ENCODE measurements at regions not wholly inside any gene's neighbourhood (a gene's known extent, or its start where the extent isn't known, plus 50 kb on each side); places are given as distances from the start of the nearest gene placed in this dataset.

DNA sequence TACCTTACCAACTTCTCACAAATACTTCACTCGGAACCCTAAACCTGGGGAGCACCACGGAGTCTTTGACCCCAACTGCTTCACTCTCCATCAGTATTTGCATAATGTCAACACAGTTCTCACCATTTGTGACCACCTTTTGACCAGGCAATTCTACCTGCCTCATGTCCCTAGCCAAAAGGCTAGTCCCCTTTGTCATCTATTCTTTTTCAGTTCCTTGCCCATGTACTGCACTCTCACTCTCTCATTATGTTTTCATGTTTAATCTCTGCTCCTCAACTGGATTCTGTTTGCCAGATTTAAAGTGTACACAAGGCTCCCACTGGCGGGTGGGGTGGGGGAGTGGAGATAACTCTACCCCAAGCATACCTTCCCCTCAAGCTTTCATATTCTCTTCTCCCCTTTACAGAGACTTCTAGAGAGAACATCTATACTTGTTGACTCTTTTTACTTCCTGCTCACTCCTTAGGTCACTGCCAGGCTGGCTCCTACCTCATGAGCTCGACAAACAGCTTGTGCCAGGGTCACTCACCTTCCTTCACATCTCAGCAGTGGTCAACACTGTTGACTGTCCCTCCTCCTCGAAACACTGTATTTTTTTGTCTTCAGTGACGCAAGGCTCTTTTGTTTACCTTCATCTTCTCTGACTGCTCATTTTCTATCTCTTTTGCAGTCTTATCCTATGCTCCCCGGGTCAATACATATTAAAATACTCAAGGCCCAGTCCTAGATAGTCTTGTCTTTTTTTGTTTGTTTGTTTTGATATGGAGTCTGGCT lies 88.7 kb upstream of the MAP4K3 start:
- Histone ChIP-seq H3K36me3 (ENCODE audit: insufficient read depth, low read length) (no peaks in the 10 kb centered on the region), H3K4me3 (no peak overlapping the region), H3K9ac (ENCODE audit: insufficient read length) (no peak overlapping the region), H3K27ac (no peak overlapping the region), H3K9me3 (ENCODE audit: low read depth, low read length) (no peaks in the 10 kb centered on the region)
- DNase-seq (ENCODE audit: low read depth, low spot score) = no peak
- no peak for TF ChIP-seq FOXP2 (optimal IDR thresholded peaks at IDR 0.05; ENCODE audit: control extremely low read depth, extremely low read length, insufficient read depth)
- no peak for TF ChIP-seq POLR2AphosphoS5 (IDR thresholded peaks at IDR 0.05; ENCODE audit: borderline replicate concordance, low read depth, low read length)
- no peak for TF ChIP-seq EZH2 (IDR thresholded peaks at IDR 0.05)

- no peak overlapping the region for H3K4me3 ChIP-seq
- no peaks in the 10 kb centered on the region for H3K36me3 ChIP-seq (ENCODE audit: insufficient read depth, low read length)
- no peak for TF ChIP-seq FOXP2 (optimal IDR thresholded peaks at IDR 0.05; ENCODE audit: control extremely low read depth, extremely low read length, insufficient read depth)
- no peak for TF ChIP-seq EZH2 (IDR thresholded peaks at IDR 0.05)
- TF ChIP-seq POLR2AphosphoS5 (IDR thresholded peaks at IDR 0.05; ENCODE audit: borderline replicate concordance, low read depth, low read length) = no peak
- no peak overlapping the region for H3K27ac ChIP-seq
- no peaks in the 10 kb centered on the region for H3K9me3 ChIP-seq (ENCODE audit: low read depth, low read length)
- H3K9ac ChIP-seq (ENCODE audit: insufficient read length) = no peak overlapping the region
- no peak for DNase-seq (ENCODE audit: low read depth, low spot score)
These were observed 91.6 kb upstream of the MAP4K3 start for GRCh38 chr2:39528701-39529100.

DNA sequence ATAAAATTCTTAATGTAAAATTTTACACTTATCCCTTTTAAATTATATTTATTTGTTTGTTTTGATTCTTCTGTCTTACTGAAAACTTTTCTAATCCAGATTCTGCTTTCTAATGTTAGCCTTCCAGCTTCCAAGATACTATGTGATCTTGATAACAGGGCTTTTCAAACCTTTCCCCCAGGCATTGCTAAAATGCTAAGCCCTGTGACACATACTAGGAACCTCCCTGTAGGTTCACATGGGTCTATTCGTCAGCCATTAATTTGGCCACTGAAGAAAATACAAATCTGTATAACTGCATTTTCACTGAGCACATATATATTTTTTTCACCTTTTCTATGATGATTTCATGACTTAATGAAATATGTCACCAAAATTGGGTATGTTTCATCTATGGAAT lies 92.8 kb upstream of the MAP4K3 start:
- Histone ChIP-seq H3K9me3 (ENCODE audit: low read depth, low read length) (no peaks in the 10 kb centered on the region), H3K27ac (no peak overlapping the region), H3K9ac (ENCODE audit: insufficient read length) (no peak overlapping the region), H3K36me3 (ENCODE audit: insufficient read depth, low read length) (no peaks in the 10 kb centered on the region), H3K4me3 (no peak overlapping the region)
- no peak for DNase-seq (ENCODE audit: low read depth, low spot score)
- TF ChIP-seq EZH2 (IDR thresholded peaks at IDR 0.05) (no peak), FOXP2 (optimal IDR thresholded peaks at IDR 0.05; ENCODE audit: control extremely low read depth, extremely low read length, insufficient read depth) (no peak), POLR2AphosphoS5 (IDR thresholded peaks at IDR 0.05; ENCODE audit: borderline replicate concordance, low read depth, low read length) (no peak)

DNA sequence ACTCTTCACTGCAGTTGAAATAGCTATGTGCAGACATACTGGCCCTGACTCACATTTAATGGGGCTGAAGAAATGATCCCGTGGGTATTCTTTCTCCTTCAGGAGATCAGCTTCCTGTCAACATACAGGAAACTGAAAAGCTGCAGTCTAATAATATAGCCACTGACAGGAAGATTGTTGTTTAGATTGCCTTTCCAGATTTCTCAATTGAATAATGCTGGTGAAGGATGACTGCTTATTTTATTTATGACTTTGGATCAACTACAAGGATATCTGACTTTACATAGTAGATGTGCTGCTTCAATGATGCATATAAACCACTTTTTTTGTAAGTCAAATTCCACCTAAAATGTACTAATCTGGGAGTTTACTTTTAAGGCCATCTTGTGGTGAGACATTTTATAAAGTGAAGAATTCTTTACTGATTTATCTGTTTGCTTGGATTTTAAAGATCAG lies 93.4 kb upstream of the MAP4K3 start:
- no peaks in the 10 kb centered on the region for H3K9me3 ChIP-seq (ENCODE audit: low read depth, low read length)
- no peaks in the 10 kb centered on the region for H3K36me3 ChIP-seq (ENCODE audit: insufficient read depth, low read length)

GRCh38 chr2:39531220-39531777 lies 94.2 kb upstream of the MAP4K3 start:
- TF ChIP-seq EZH2 (IDR thresholded peaks at IDR 0.05) (no peak), FOXP2 (optimal IDR thresholded peaks at IDR 0.05; ENCODE audit: control extremely low read depth, extremely low read length, insufficient read depth) (no peak), POLR2AphosphoS5 (IDR thresholded peaks at IDR 0.05; ENCODE audit: borderline replicate concordance, low read depth, low read length) (no peak)
- no peaks in the 10 kb centered on the region for H3K36me3 ChIP-seq (ENCODE audit: insufficient read depth, low read length)
- H3K9me3 ChIP-seq (ENCODE audit: low read depth, low read length) = no peaks in the 10 kb centered on the region
- no peak overlapping the region for H3K27ac ChIP-seq
- DNase-seq (ENCODE audit: low read depth, low spot score) = no peak
- H3K4me3 ChIP-seq = no peak overlapping the region
- no peak overlapping the region for H3K9ac ChIP-seq (ENCODE audit: insufficient read length)

More for the DNA sequence above, 93.4 kb upstream of the MAP4K3 start:
- no peak overlapping the region for H3K4me3 ChIP-seq
- DNase-seq (ENCODE audit: low read depth, low spot score) = peak; percentile 45
- no peak overlapping the region for H3K9ac ChIP-seq (ENCODE audit: insufficient read length)
- TF ChIP-seq EZH2 (IDR thresholded peaks at IDR 0.05) (no peak), POLR2AphosphoS5 (IDR thresholded peaks at IDR 0.05; ENCODE audit: borderline replicate concordance, low read depth, low read length) (no peak), FOXP2 (optimal IDR thresholded peaks at IDR 0.05; ENCODE audit: control extremely low read depth, extremely low read length, insufficient read depth) (no peak)
- H3K27ac ChIP-seq = no peak overlapping the region

- no peaks in the 10 kb centered on the region for H3K36me3 ChIP-seq (ENCODE audit: insufficient read depth, low read length)
These were observed 95.8 kb upstream of the MAP4K3 start for GRCh38 chr2:39532933-39533332.

DNA sequence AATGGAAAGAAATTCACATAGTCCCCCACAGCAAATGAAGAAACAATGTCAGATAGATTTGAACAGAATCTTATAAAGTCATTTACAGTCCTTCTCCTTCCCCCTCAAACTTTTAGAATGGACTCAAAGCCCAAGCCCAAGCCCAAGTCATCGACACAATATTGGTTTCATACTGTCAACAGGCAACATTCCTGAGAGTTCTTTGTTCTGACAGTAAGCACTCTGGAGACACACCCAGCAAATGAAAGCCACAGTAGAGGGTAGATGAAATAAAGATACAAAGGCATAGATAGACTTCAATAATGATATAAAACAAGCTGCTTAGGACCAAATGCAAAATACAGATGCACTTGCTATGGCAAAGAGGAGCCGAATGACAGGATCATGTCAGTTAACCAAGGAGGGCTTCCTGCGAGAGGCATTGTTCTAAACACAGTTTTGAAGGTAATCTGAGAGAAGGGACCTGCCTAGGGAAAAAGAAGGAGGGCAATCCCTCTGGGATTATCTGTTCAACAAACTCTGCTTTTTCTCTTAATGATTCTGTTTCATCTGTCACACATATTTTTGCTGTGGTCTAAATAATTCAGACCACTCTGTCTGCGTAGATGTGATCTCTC lies 97.1 kb upstream of the MAP4K3 start:
- DNase-seq (ENCODE audit: low read depth, low spot score) = no peak

More at GRCh38 chr2:39532933-39533332, 95.8 kb upstream of the MAP4K3 start:
- Histone ChIP-seq H3K4me3 (no peak overlapping the region), H3K27ac (no peak overlapping the region), H3K9ac (ENCODE audit: insufficient read length) (no peak overlapping the region), H3K9me3 (ENCODE audit: low read depth, low read length) (no peaks in the 10 kb centered on the region)
- TF ChIP-seq EZH2 (IDR thresholded peaks at IDR 0.05) (no peak), POLR2AphosphoS5 (IDR thresholded peaks at IDR 0.05; ENCODE audit: borderline replicate concordance, low read depth, low read length) (no peak), FOXP2 (optimal IDR thresholded peaks at IDR 0.05; ENCODE audit: control extremely low read depth, extremely low read length, insufficient read depth) (no peak)
- DNase-seq (ENCODE audit: low read depth, low spot score) = no peak

DNA sequence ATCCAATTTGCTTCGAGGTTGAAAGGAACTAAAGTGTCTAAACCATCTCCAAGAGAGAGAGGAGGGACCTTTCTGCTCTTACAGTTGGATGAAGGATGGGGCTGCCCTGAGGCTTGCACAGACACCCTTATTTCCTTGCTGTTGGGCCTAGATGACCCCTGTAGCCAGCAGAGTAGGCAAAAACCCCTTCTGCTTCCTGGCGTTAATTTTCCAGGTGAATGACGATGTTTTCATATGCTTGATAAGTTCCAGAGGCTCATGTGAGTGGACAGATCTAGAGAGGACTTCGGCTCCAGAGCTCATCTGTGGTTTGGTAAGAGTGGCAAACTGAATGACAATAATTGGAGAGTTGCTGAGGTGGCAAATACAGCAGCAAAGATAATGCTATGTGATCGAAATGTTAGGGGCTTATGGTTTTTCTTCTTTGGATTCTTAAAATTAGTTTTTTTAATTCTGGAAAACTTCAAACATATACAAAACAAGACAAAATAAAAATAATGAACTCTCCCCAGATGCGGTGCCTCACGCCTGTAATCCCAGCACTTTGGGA lies 98.6 kb upstream of the MAP4K3 start:
- Histone ChIP-seq H3K9ac (ENCODE audit: insufficient read length) (no peak overlapping the region), H3K4me3 (no peak overlapping the region), H3K27ac (no peak overlapping the region), H3K36me3 (ENCODE audit: insufficient read depth, low read length) (no peaks in the 10 kb centered on the region), H3K9me3 (ENCODE audit: low read depth, low read length) (no peaks in the 10 kb centered on the region)
- TF ChIP-seq POLR2AphosphoS5 (IDR thresholded peaks at IDR 0.05; ENCODE audit: borderline replicate concordance, low read depth, low read length) = no peak
- no peak for TF ChIP-seq EZH2 (IDR thresholded peaks at IDR 0.05)
- no peak for TF ChIP-seq FOXP2 (optimal IDR thresholded peaks at IDR 0.05; ENCODE audit: control extremely low read depth, extremely low read length, insufficient read depth)
- no peak for DNase-seq (ENCODE audit: low read depth, low spot score)

More for the DNA sequence above, 97.1 kb upstream of the MAP4K3 start:
- no peak overlapping the region for H3K9ac ChIP-seq (ENCODE audit: insufficient read length)
- TF ChIP-seq FOXP2 (optimal IDR thresholded peaks at IDR 0.05; ENCODE audit: control extremely low read depth, extremely low read length, insufficient read depth) = no peak
- TF ChIP-seq POLR2AphosphoS5 (IDR thresholded peaks at IDR 0.05; ENCODE audit: borderline replicate concordance, low read depth, low read length) = no peak
- TF ChIP-seq EZH2 (IDR thresholded peaks at IDR 0.05) = no peak
- no peak overlapping the region for H3K4me3 ChIP-seq
- H3K27ac ChIP-seq = no peak overlapping the region
- H3K9me3 ChIP-seq (ENCODE audit: low read depth, low read length) = no peaks in the 10 kb centered on the region
- no peaks in the 10 kb centered on the region for H3K36me3 ChIP-seq (ENCODE audit: insufficient read depth, low read length)
